Ascending aorta (tissue), 2 donors: ENCODE measurements at regions not wholly inside any gene's neighbourhood (a gene's known extent, or its start where the extent isn't known, plus 50 kb on each side); places are given as distances from the start of the nearest gene placed in this dataset.

Experiments used
- DNase-seq, 2 donors: peaks; one replicate each; pipeline ENCODE4 v3.0.0-alpha.2; 2019; ENCODE audit warnings: low spot score in 2 of 2
- H3K27ac ChIP-seq, 2 donors: fragments of 200-600 bp; sonication (generic); one replicate each; pipeline ENCODE4 v1.5.1; 2016 to 2017; ENCODE audit warnings: mild to moderate bottlenecking in 1 of 2
- H3K27me3 ChIP-seq: fragments of 200-600 bp; sonication (generic); one replicate; pipeline ENCODE4 v1.5.1; 2017
- H3K36me3 ChIP-seq, 2 donors: fragments of 200-600 bp; sonication (generic); one replicate each; pipeline ENCODE4 v1.5.1; 2016
- H3K4me1 ChIP-seq, 2 donors: fragments of 200-600 bp; sonication (generic); one replicate each; pipeline ENCODE4 v1.5.1; 2016 to 2017; ENCODE audit warnings: mild to moderate bottlenecking in 1 of 2
- H3K4me3 ChIP-seq, 2 donors: fragments of 200-600 bp; sonication (generic); one replicate each; pipeline ENCODE4 v1.5.1; 2016 to 2017; ENCODE audit warnings: mild to moderate bottlenecking in 1 of 2
- H3K9me3 ChIP-seq, 2 donors: fragments of 200-600 bp; sonication (generic); one replicate each; pipeline ENCODE4 v1.5.1; 2016
- CTCF ChIP-seq, 3 experiments: fragments of 200-600 bp in 2 of 3; fragments of 450-650 bp in 1 of 3; sonication (generic) in 2 of 3; IDR thresholded peaks; one replicate each; pipeline ENCODE4 v1.5.1; 2016 to 2019; ENCODE audit warnings: antibody characterized with exemption in 3 of 3, mild to moderate bottlenecking in 1 of 3, moderate library complexity in 1 of 3
- intact Hi-C: fragments of 100-400 bp; cut with DNase I; formaldehyde crosslinking; loops from one replicate; pipeline ENCODE4 v1.15.1; 2023

- Histone ChIP-seq H3K9me3 (no peaks in the 10 kb centered on the region), H3K4me1 (no peaks in the 10 kb centered on the region), H3K27ac (no peak overlapping the region), H3K36me3 (no peaks in the 10 kb centered on the region), H3K27me3 (no peaks in the 10 kb centered on the region), H3K4me3 (no peak overlapping the region)
- intact Hi-C loops, result no loop called here
- no peak for TF ChIP-seq CTCF (IDR thresholded peaks at IDR 0.05)
- no peak for DNase-seq
These were observed 406.3 kb downstream of the DTHD1 start for GRCh38 chr4:36687681-36688080.

- Histone ChIP-seq H3K4me3 (no peak overlapping the region), H3K27me3 (no peaks in the 10 kb centered on the region), H3K9me3 (no peaks in the 10 kb centered on the region), H3K4me1 (no peaks in the 10 kb centered on the region), H3K36me3 (no peaks in the 10 kb centered on the region), H3K27ac (no peak overlapping the region)
- intact Hi-C loops, result no loop called here
- DNase-seq, result no peak
- no peak for TF ChIP-seq CTCF (IDR thresholded peaks at IDR 0.05)
These were observed 411.2 kb downstream of the DTHD1 start for GRCh38 chr4:36692586-36692985.

- no peaks in the 10 kb centered on the region for H3K9me3 ChIP-seq
- no peak overlapping the region for H3K4me3 ChIP-seq
- H3K36me3 ChIP-seq, result no peaks in the 10 kb centered on the region
- no peak for TF ChIP-seq CTCF (IDR thresholded peaks at IDR 0.05)
- no peaks in the 10 kb centered on the region for H3K4me1 ChIP-seq
- intact Hi-C loops, result no loop called here
- no peak overlapping the region for H3K27ac ChIP-seq
- H3K27me3 ChIP-seq, result no peaks in the 10 kb centered on the region
- no peak for DNase-seq
These were observed 420.8 kb downstream of the DTHD1 start for GRCh38 chr4:36702245-36702644.

GRCh38 chr4:36704289-36704688 is 422.9 kb downstream of the DTHD1 start:
- DNase-seq, result no peak
- Histone ChIP-seq H3K27ac (no peak overlapping the region), H3K4me1 (no peaks in the 10 kb centered on the region), H3K36me3 (no peaks in the 10 kb centered on the region), H3K27me3 (no peaks in the 10 kb centered on the region), H3K9me3 (no peaks in the 10 kb centered on the region), H3K4me3 (no peak overlapping the region)
- intact Hi-C loops, result no loop called here
- no peak for TF ChIP-seq CTCF (IDR thresholded peaks at IDR 0.05)

- H3K9me3 ChIP-seq, result no peaks in the 10 kb centered on the region
- H3K27ac ChIP-seq, result no peak overlapping the region
- no peaks in the 10 kb centered on the region for H3K4me1 ChIP-seq
- H3K36me3 ChIP-seq, result no peaks in the 10 kb centered on the region
- TF ChIP-seq CTCF (IDR thresholded peaks at IDR 0.05), result no peak
- H3K27me3 ChIP-seq, result no peaks in the 10 kb centered on the region
- intact Hi-C loops, result no loop called here
- no peak for DNase-seq
- H3K4me3 ChIP-seq, result no peak overlapping the region
These were observed 428.6 kb downstream of the DTHD1 start for GRCh38 chr4:36709991-36710390.

GRCh38 chr4:36712013-36712412 is 430.6 kb downstream of the DTHD1 start:
- Histone ChIP-seq H3K36me3 (no peaks in the 10 kb centered on the region), H3K4me3 (no peak overlapping the region), H3K9me3 (no peaks in the 10 kb centered on the region), H3K27me3 (no peaks in the 10 kb centered on the region), H3K4me1 (no peaks in the 10 kb centered on the region), H3K27ac (no peak overlapping the region)
- intact Hi-C loops, result no loop called here
- DNase-seq, result no peak
- TF ChIP-seq CTCF (IDR thresholded peaks at IDR 0.05), result no peak
